KMS-11 (cell line): ENCODE measurements at regions not wholly inside any gene's neighbourhood (a gene's known extent, or its start where the extent isn't known, plus 50 kb on each side); places are given as distances from the start of the nearest gene placed in this dataset.
"Not testable (repeated sequence)": the region's sequence is repeated elsewhere in the genome, so short reads cannot be mapped to it uniquely, and the experiment has no call there.

Experiments
- H2AFZ ChIP-seq: fragments of 200-600 bp; sonication (generic); 2 replicates; pipeline ENCODE4 v1.6.1; 2016; ENCODE audit warnings: antibody characterized with exemption, mixed run types, low read depth
- H3K27ac ChIP-seq: fragments of 200-600 bp; sonication (generic); 2 replicates; pipeline ENCODE4 v1.6.1; 2016; ENCODE audit warnings: mild to moderate bottlenecking, mixed run types
- H3K27me3 ChIP-seq: fragments of 200-600 bp; sonication (generic); 2 replicates; pipeline ENCODE4 v1.6.1; 2017; ENCODE audit warnings: mild to moderate bottlenecking, low read depth, mixed run types, moderate library complexity; ENCODE audit not compliant: insufficient read depth
- H3K36me3 ChIP-seq: fragments of 200-600 bp; sonication (generic); 2 replicates; pipeline ENCODE4 v1.6.1; 2017; ENCODE audit warnings: mild to moderate bottlenecking, mixed run types; ENCODE audit not compliant: insufficient read depth
- H3K4me1 ChIP-seq: fragments of 200-600 bp; sonication (generic); 2 replicates; pipeline ENCODE4 v1.6.1; 2016; ENCODE audit warnings: mild to moderate bottlenecking, low read depth, mixed run types; ENCODE audit not compliant: poor library complexity, severe bottlenecking
- H3K4me2 ChIP-seq: fragments of 200-600 bp; sonication (generic); 2 replicates; pipeline ENCODE4 v1.7.0; 2016; ENCODE audit warnings: mild to moderate bottlenecking, mixed run types
- H3K4me3 ChIP-seq: fragments of 200-600 bp; sonication (generic); IDR thresholded peaks from 2 replicates; pipeline ENCODE4 v1.6.1; 2017; ENCODE audit warnings: low read depth, low read length, mixed read lengths; ENCODE audit not compliant: insufficient read depth
- H3K79me2 ChIP-seq: fragments of 200-600 bp; sonication (generic); 2 replicates; pipeline ENCODE4 v1.6.1; 2016; ENCODE audit warnings: low read depth, mixed run types; ENCODE audit not compliant: insufficient read depth
- H3K9ac ChIP-seq: fragments of 200-600 bp; sonication (generic); 2 replicates; pipeline ENCODE4 v1.6.1; 2016; ENCODE audit warnings: mild to moderate bottlenecking, mixed run types
- H4K20me1 ChIP-seq: fragments of 200-600 bp; sonication (generic); 2 replicates; pipeline ENCODE4 v1.6.1; 2016; ENCODE audit warnings: mild to moderate bottlenecking, mixed run types; ENCODE audit not compliant: insufficient read depth
- CTCF ChIP-seq: fragments of 200-600 bp; sonication (generic); conservative IDR thresholded peaks from 2 replicates; pipeline ENCODE4 v1.6.1; 2017; ENCODE audit warnings: low read depth, mild to moderate bottlenecking, antibody characterized with exemption, low read length, moderate library complexity, mixed read lengths

GRCh38 chr1:55800503-55800902 is 585.3 kb upstream of the USP24 start:
- Histone ChIP-seq H2AFZ (no peak overlapping the region), H3K4me1 (no peaks in the 10 kb centered on the region), H3K27ac (no peak overlapping the region), H3K4me2 (no peak overlapping the region), H3K79me2 (no peaks in the 10 kb centered on the region), H3K27me3 (no peaks in the 10 kb centered on the region), H3K9ac (no peak overlapping the region), H4K20me1 (no peaks in the 10 kb centered on the region), H3K36me3 (no peaks in the 10 kb centered on the region), H3K4me3 (no peak overlapping the region)
- TF ChIP-seq CTCF = no peak

- no peaks in the 10 kb centered on the region for H4K20me1 ChIP-seq
- no peak for TF ChIP-seq CTCF
- no peak overlapping the region for H2AFZ ChIP-seq
- no peak overlapping the region for H3K4me2 ChIP-seq
- H3K27ac ChIP-seq = no peak overlapping the region
- H3K4me1 ChIP-seq = no peaks in the 10 kb centered on the region
- no peak overlapping the region for H3K9ac ChIP-seq
- no peaks in the 10 kb centered on the region for H3K79me2 ChIP-seq
- H3K27me3 ChIP-seq = no peaks in the 10 kb centered on the region
- no peak overlapping the region for H3K4me3 ChIP-seq
- H3K36me3 ChIP-seq = no peaks in the 10 kb centered on the region
These were observed 578.7 kb upstream of the USP24 start for GRCh38 chr1:55793856-55794255.

- Histone ChIP-seq H4K20me1 (no peaks in the 10 kb centered on the region), H3K9ac (no peak overlapping the region), H3K27me3 (no peaks in the 10 kb centered on the region), H3K36me3 (no peaks in the 10 kb centered on the region), H2AFZ (no peak overlapping the region), H3K79me2 (no peaks in the 10 kb centered on the region), H3K4me2 (no peak overlapping the region), H3K4me3 (no peak overlapping the region), H3K27ac (no peak overlapping the region), H3K4me1 (no peaks in the 10 kb centered on the region)
- no peak for TF ChIP-seq CTCF
These were observed 577.7 kb upstream of the USP24 start for GRCh38 chr1:55792870-55793269.

GRCh38 chr1:55789466-55789865 is 574.3 kb upstream of the USP24 start:
- Histone ChIP-seq H3K79me2 (no peaks in the 10 kb centered on the region), H3K4me3 (no peak overlapping the region), H3K9ac (no peak overlapping the region), H4K20me1 (no peaks in the 10 kb centered on the region), H3K27ac (no peak overlapping the region), H3K4me2 (no peak overlapping the region), H3K4me1 (no peaks in the 10 kb centered on the region), H3K27me3 (no peaks in the 10 kb centered on the region), H2AFZ (no peak overlapping the region), H3K36me3 (no peaks in the 10 kb centered on the region)
- no peak for TF ChIP-seq CTCF

- Histone ChIP-seq H3K4me3 (no peak overlapping the region), H4K20me1 (no peaks in the 10 kb centered on the region), H3K9ac (no peak overlapping the region), H3K4me1 (no peaks in the 10 kb centered on the region), H2AFZ (no peak overlapping the region), H3K36me3 (no peaks in the 10 kb centered on the region), H3K27ac (no peak overlapping the region), H3K79me2 (no peaks in the 10 kb centered on the region), H3K4me2 (no peak overlapping the region), H3K27me3 (no peaks in the 10 kb centered on the region)
- TF ChIP-seq CTCF = no peak
These were observed 571.2 kb upstream of the USP24 start for GRCh38 chr1:55786396-55786795.

DNA sequence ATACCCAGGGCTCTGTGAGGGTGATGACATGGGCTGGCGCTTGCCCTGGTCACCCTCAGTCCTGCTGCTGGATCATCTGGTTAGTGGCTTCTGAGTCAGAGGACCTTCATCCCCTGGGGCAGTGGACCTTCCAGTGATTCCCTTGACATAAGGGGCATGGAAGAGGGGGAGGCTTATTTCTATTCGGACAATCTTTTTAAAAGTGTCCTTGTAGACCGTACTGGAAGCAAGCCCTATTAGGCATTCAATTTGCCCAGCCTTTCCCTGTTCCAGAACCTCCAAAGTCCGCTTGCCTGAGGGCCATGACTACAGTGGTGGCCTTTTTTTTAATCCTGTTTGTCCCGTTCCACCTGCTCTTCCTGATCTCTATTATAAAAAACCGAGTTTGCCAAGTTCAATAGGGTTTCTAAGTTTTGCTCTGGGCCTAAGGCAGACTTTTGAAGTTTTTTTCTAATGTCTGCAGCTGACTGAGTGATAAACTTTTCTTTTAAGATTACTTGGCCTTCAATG is 569.8 kb upstream of the USP24 start:
- not testable (repeated sequence) for H3K27ac ChIP-seq, H3K79me2 ChIP-seq, H3K4me3 ChIP-seq, H3K4me1 ChIP-seq, H3K27me3 ChIP-seq, H3K4me2 ChIP-seq, H3K9ac ChIP-seq, H4K20me1 ChIP-seq, H3K36me3 ChIP-seq, H2AFZ ChIP-seq
